Panc1 (cell line): ENCODE measurements at regions not wholly inside any gene's neighbourhood (a gene's known extent, or its start where the extent isn't known, plus 50 kb on each side); places are given as distances from the start of the nearest gene placed in this dataset.

Experiments
- ATAC-seq: fragments of 200-7000 bp; cut with Tn5 transposase; 2 replicates; pipeline ENCODE4 v1.9.1; 2020; ENCODE audit warnings: mild to moderate bottlenecking, moderate library complexity
- BruUV-seq: library from RNA; stranded (reverse); fragments of 400-500 nt; replicated peaks from 2 replicates; lab custom pipeline; 2021; lab: Mats Ljungman, UMichigan
- CTCF ChIA-PET: fragments of 300-600 bp; sonication (Branson Sonifier 250); formaldehyde crosslinking; loops from one replicate; lab custom pipeline; 2022; ENCODE audit warnings: antibody characterized with exemption; lab: Charles Lee
- POLR2A ChIA-PET: fragments of 300-600 bp; sonication (Branson Sonifier 250); formaldehyde crosslinking; loops from one replicate; lab custom pipeline; 2022; ENCODE audit warnings: antibody characterized with exemption; lab: Charles Lee
- DNase-seq: peaks from one replicate; pipeline ENCODE4 v3.0.0-alpha.2; 2010; ENCODE audit warnings: low read depth, low spot score
- H3K27ac ChIP-seq: 2 replicates; pipeline ENCODE4 v1.5.1; 2011; ENCODE audit warnings: mild to moderate bottlenecking, low read length, inconsistent platforms
- H3K27me3 ChIP-seq: fragments of 200-500 bp; sonication (Bioruptor generic); 2 replicates; pipeline ENCODE4 v1.6.0; 2014; ENCODE audit warnings: low read length, inconsistent platforms; ENCODE audit not compliant: control insufficient read depth, insufficient read depth
- H3K36me3 ChIP-seq: fragments of 200-500 bp; sonication (Bioruptor generic); 2 replicates; pipeline ENCODE4 v1.5.1; 2014; ENCODE audit warnings: inconsistent platforms, mild to moderate bottlenecking, low read length, moderate library complexity; ENCODE audit not compliant: control insufficient read depth, insufficient read depth
- H3K4me1 ChIP-seq: 2 replicates; pipeline ENCODE4 v1.5.1; 2011; ENCODE audit warnings: inconsistent platforms, mild to moderate bottlenecking, low read length, moderate library complexity; ENCODE audit not compliant: control insufficient read depth, insufficient read depth
- H3K4me3 ChIP-seq, 2 experiments: 2 replicates each; pipeline ENCODE4 v1.5.1; 2011 to 2012; ENCODE audit warnings: low read depth in 2 of 2, low read length in 2 of 2, mild to moderate bottlenecking in 2 of 2, inconsistent platforms in 1 of 2, moderate library complexity in 1 of 2
- H3K9me3 ChIP-seq: fragments of 200-500 bp; sonication (Bioruptor generic); 2 replicates; pipeline ENCODE4 v1.5.1; 2014; ENCODE audit warnings: low read depth, mild to moderate bottlenecking, inconsistent platforms, low read length, moderate library complexity; ENCODE audit not compliant: control insufficient read depth, insufficient read depth
- POLR2AphosphoS5 ChIP-seq: IDR thresholded peaks from 2 replicates; pipeline ENCODE4 v1.6.1; 2012; ENCODE audit warnings: mild to moderate bottlenecking, low read depth, low read length, moderate library complexity
- REST ChIP-seq, 2 experiments: IDR thresholded peaks; 2 replicates each; pipeline ENCODE4 v1.6.1; 2011 to 2012; ENCODE audit warnings: low read depth in 2 of 2, control low read depth in 1 of 2, low read length in 1 of 2, mild to moderate bottlenecking in 1 of 2, moderate library complexity in 1 of 2; ENCODE audit not compliant: insufficient read depth in 1 of 2
- SIN3A ChIP-seq: IDR thresholded peaks from 2 replicates; pipeline ENCODE4 v1.6.1; 2012; ENCODE audit warnings: low read depth, mild to moderate bottlenecking, low read length, moderate library complexity, borderline replicate concordance; ENCODE audit not compliant: insufficient read depth
- TCF7L2 ChIP-seq: IDR thresholded peaks from 2 replicates; pipeline ENCODE4 v1.6.1; 2011; ENCODE audit warnings: mild to moderate bottlenecking, low read depth, low read length, inconsistent platforms
- in situ Hi-C: cut with HindIII; loops from 2 replicates; pipeline ENCODE4 v1.10.0; 2016; ENCODE audit warnings: low sequenced_read_pairs, low pct_unique_long_range_greater_than_20kb
- intact Hi-C: fragments of 100-400 bp; cut with micrococcal nuclease; formaldehyde crosslinking; loops from one replicate; pipeline ENCODE4 v1.10.0; 2022; ENCODE audit not compliant: unreplicated experiment
- TF ChIP-seq, protein P1 (sequence below): fragments of 450-650 bp; IDR thresholded peaks from 2 replicates; pipeline ENCODE4 v1.5.1; 2017; ENCODE audit warnings: mild to moderate bottlenecking

GRCh38 chr2:18820966-18821365 is 231.6 kb upstream of the NT5C1B start:
- in situ Hi-C loops, result no loop called here

GRCh38 chr2:18819566-18819965 is 230.2 kb upstream of the NT5C1B start:
- DNase-seq (no peak), ATAC-seq (no peak)
- ChIA-PET CTCF (no interaction called here), POLR2A (no interaction called here)
- H3K4me3 ChIP-seq, result no peak overlapping the region
- no peaks in the 10 kb centered on the region for H3K9me3 ChIP-seq
- BruUV-seq, result no TSS peak
- intact Hi-C loops (no loop called here), in situ Hi-C loops (no loop called here)
- H3K36me3 ChIP-seq, result no peaks in the 10 kb centered on the region
- TF ChIP-seq POLR2AphosphoS5, result no peak
- TF ChIP-seq REST (IDR thresholded peaks at IDR 0.05; ENCODE audit: insufficient read depth in 1 of 2, low read depth in 2 of 2, low read length in 1 of 2), result no peak
- TF ChIP-seq, protein P1, sequence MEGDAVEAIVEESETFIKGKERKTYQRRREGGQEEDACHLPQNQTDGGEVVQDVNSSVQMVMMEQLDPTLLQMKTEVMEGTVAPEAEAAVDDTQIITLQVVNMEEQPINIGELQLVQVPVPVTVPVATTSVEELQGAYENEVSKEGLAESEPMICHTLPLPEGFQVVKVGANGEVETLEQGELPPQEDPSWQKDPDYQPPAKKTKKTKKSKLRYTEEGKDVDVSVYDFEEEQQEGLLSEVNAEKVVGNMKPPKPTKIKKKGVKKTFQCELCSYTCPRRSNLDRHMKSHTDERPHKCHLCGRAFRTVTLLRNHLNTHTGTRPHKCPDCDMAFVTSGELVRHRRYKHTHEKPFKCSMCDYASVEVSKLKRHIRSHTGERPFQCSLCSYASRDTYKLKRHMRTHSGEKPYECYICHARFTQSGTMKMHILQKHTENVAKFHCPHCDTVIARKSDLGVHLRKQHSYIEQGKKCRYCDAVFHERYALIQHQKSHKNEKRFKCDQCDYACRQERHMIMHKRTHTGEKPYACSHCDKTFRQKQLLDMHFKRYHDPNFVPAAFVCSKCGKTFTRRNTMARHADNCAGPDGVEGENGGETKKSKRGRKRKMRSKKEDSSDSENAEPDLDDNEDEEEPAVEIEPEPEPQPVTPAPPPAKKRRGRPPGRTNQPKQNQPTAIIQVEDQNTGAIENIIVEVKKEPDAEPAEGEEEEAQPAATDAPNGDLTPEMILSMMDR, result no peak
- no peak for TF ChIP-seq SIN3A
- TF ChIP-seq TCF7L2, result no peak
- H3K27ac ChIP-seq, result no peak overlapping the region
- no peaks in the 10 kb centered on the region for H3K4me1 ChIP-seq
- no peaks in the 10 kb centered on the region for H3K27me3 ChIP-seq

More at GRCh38 chr2:18820966-18821365, 231.6 kb upstream of the NT5C1B start:
- Histone ChIP-seq H3K4me3 (no peak overlapping the region), H3K9me3 (no peaks in the 10 kb centered on the region), H3K27me3 (no peaks in the 10 kb centered on the region), H3K27ac (no peak overlapping the region), H3K4me1 (no peaks in the 10 kb centered on the region), H3K36me3 (no peaks in the 10 kb centered on the region)
- ChIA-PET POLR2A (no interaction called here), CTCF (interaction anchor here (0.7 kb wide), 1 partner anchor 16 kb away, joined by 3 read pairs; no protein-coding TSS in a partner anchor)
- no TSS peak for BruUV-seq
- intact Hi-C loops, result no loop called here
- TF ChIP-seq REST (IDR thresholded peaks at IDR 0.05; ENCODE audit: insufficient read depth in 1 of 2, low read depth in 2 of 2, low read length in 1 of 2) (no peak), POLR2AphosphoS5 (no peak)
- ATAC-seq, result no peak
- no peak for DNase-seq
